HEK293 (cell line): ENCODE measurements at regions not wholly inside any gene's neighbourhood (a gene's known extent, or its start where the extent isn't known, plus 50 kb on each side); places are given as distances from the start of the nearest gene placed in this dataset.

ENCODE experiments used
- BCL11A ChIP-seq: fragments of 450-650 bp; formaldehyde crosslinking; IDR thresholded peaks from 2 replicates; pipeline ENCODE4 v1.5.1; 2016; ENCODE audit warnings: low read depth, missing biosample characterization, missing genetic modification characterization
- CTCF ChIP-seq: fragments of 450-650 bp; formaldehyde crosslinking; IDR thresholded peaks from 2 replicates; pipeline ENCODE4 v1.5.1; 2016; ENCODE audit warnings: missing biosample characterization, missing genetic modification characterization
- PRDM2 ChIP-seq: fragments of 450-650 bp; formaldehyde crosslinking; IDR thresholded peaks from 2 replicates; pipeline ENCODE4 v1.5.1; 2016; ENCODE audit warnings: missing biosample characterization, missing genetic modification characterization, borderline replicate concordance
- RBAK ChIP-seq: fragments of 450-650 bp; formaldehyde crosslinking; IDR thresholded peaks from 2 replicates; pipeline ENCODE4 v1.5.1; 2016; ENCODE audit warnings: missing biosample characterization, missing genetic modification characterization
- TCF7L2 ChIP-seq: IDR thresholded peaks from 2 replicates; pipeline ENCODE4 v1.6.1; 2011; ENCODE audit warnings: low read depth, mild to moderate bottlenecking, inconsistent platforms, low read length, moderate library complexity, borderline replicate concordance
- WT1 ChIP-seq: fragments of 450-650 bp; formaldehyde crosslinking; IDR thresholded peaks from 2 replicates; pipeline ENCODE4 v1.5.1; 2016; ENCODE audit warnings: missing biosample characterization, missing genetic modification characterization
- ZBTB11 ChIP-seq: fragments of 450-650 bp; formaldehyde crosslinking; conservative IDR thresholded peaks from 2 replicates; pipeline ENCODE4 v1.5.1; 2016; ENCODE audit warnings: low read depth, missing biosample characterization, missing genetic modification characterization
- ZNF202 ChIP-seq: fragments of 450-650 bp; formaldehyde crosslinking; IDR thresholded peaks from 2 replicates; pipeline ENCODE4 v1.5.1; 2016; ENCODE audit warnings: missing biosample characterization, missing genetic modification characterization, borderline replicate concordance
- ZNF274 ChIP-seq, 2 experiments: fragments of 200-500 bp in 1 of 2; fragments of 450-650 bp in 1 of 2; sonication (Bioruptor generic) in 1 of 2; formaldehyde crosslinking in 1 of 2; IDR thresholded peaks; 2 replicates each; pipeline versions ENCODE4 v1.5.1 to v1.6.1; 2014 to 2016; ENCODE audit warnings: borderline replicate concordance in 1 of 2, inconsistent platforms in 1 of 2, low read length in 1 of 2, missing biosample characterization in 1 of 2, missing genetic modification characterization in 1 of 2
- ZNF292 ChIP-seq: fragments of 450-650 bp; formaldehyde crosslinking; IDR thresholded peaks from 2 replicates; pipeline ENCODE4 v1.5.1; 2016; ENCODE audit warnings: low read depth, missing biosample characterization, missing genetic modification characterization, borderline replicate concordance
- ZNF501 ChIP-seq: fragments of 450-650 bp; formaldehyde crosslinking; IDR thresholded peaks from 2 replicates; pipeline ENCODE4 v1.5.1; 2016; ENCODE audit warnings: missing biosample characterization, missing genetic modification characterization
- ZNF529 ChIP-seq: fragments of 450-650 bp; formaldehyde crosslinking; IDR thresholded peaks from 2 replicates; pipeline ENCODE4 v1.5.1; 2017; ENCODE audit warnings: missing genetic modification characterization, missing biosample characterization; ENCODE audit not compliant: insufficient replicate concordance
- ZNF707 ChIP-seq: fragments of 450-650 bp; formaldehyde crosslinking; IDR thresholded peaks from 2 replicates; pipeline ENCODE4 v1.5.1; 2016; ENCODE audit warnings: missing biosample characterization, missing genetic modification characterization
- ZSCAN16 ChIP-seq: fragments of 450-650 bp; formaldehyde crosslinking; IDR thresholded peaks from 2 replicates; pipeline ENCODE4 v1.5.1; 2016; ENCODE audit warnings: missing biosample characterization, missing genetic modification characterization

- TF ChIP-seq CTCF (tag by site-specific recombination) (no peak), TCF7L2 (no peak), PRDM2 (tag by site-specific recombination) (no peak), ZBTB11 (tag by site-specific recombination) (no peak), ZNF274 (IDR thresholded peaks at IDR 0.05; ENCODE audit: low read length) (no peak), ZNF274 (tag by site-specific recombination; IDR thresholded peaks at IDR 0.05; ENCODE audit: borderline replicate concordance) (no peak), ZNF292 (tag by site-specific recombination) (no peak), ZNF501 (tag by site-specific recombination) (no peak), ZNF529 (tag by site-specific recombination) (no peak), RBAK (tag by site-specific recombination) (no peak), ZNF202 (tag by site-specific recombination) (no peak), WT1 (no peak), ZNF707 (tag by site-specific recombination) (no peak), BCL11A (tag by site-specific recombination) (no peak), ZSCAN16 (no peak)
These were observed 76.8 kb upstream of the CISTR start for GRCh38 chr12:53828598-53828997.
